Liver (tissue), 8 donors: ENCODE measurements at regions not wholly inside any gene's neighbourhood (a gene's known extent, or its start where the extent isn't known, plus 50 kb on each side); places are given as distances from the start of the nearest gene placed in this dataset.

Source experiments
- DNase-seq: peaks from one replicate; pipeline ENCODE4 v3.0.0-alpha.2; 2017; ENCODE audit warnings: low spot score
- H3K27ac ChIP-seq, 2 donors: one replicate each; pipeline ENCODE4 v1.7.0; 2013; ENCODE audit warnings: inconsistent platforms in 2 of 2, low read length in 2 of 2, control low read depth in 1 of 2, low read depth in 1 of 2, mild to moderate bottlenecking in 1 of 2
- H3K27me3 ChIP-seq, 4 donors: one replicate each; pipeline versions ENCODE4 v1.6.1 to v1.7.0; 2013; ENCODE audit warnings: low read length in 3 of 4, inconsistent platforms in 1 of 4, mild to moderate bottlenecking in 1 of 4, moderate library complexity in 1 of 4; ENCODE audit not compliant: control insufficient read depth in 4 of 4, insufficient read depth in 4 of 4
- H3K36me3 ChIP-seq, 4 donors: one replicate each; pipeline versions ENCODE4 v1.6.1 to v1.7.0; 2013; ENCODE audit warnings: low read length in 3 of 4, mild to moderate bottlenecking in 3 of 4, low read depth in 1 of 4, moderate library complexity in 1 of 4; ENCODE audit not compliant: control insufficient read depth in 4 of 4, insufficient read depth in 3 of 4
- H3K4me1 ChIP-seq, 4 donors: one replicate each; pipeline versions ENCODE4 v1.6.1 to v1.7.0; 2013; ENCODE audit warnings: low read length in 3 of 4, mild to moderate bottlenecking in 3 of 4, moderate library complexity in 1 of 4; ENCODE audit not compliant: control insufficient read depth in 4 of 4, insufficient read depth in 4 of 4
- H3K4me3 ChIP-seq, 3 donors: one replicate each; pipeline versions ENCODE4 v1.6.1 to v1.7.0; 2013; ENCODE audit warnings: low read length in 3 of 3, control low read depth in 1 of 3, low read depth in 1 of 3, mild to moderate bottlenecking in 1 of 3
- H3K9ac ChIP-seq, 2 donors: one replicate each; pipeline ENCODE4 v1.7.0; 2013; ENCODE audit warnings: low read length in 2 of 2, mild to moderate bottlenecking in 2 of 2, moderate library complexity in 2 of 2, control low read depth in 1 of 2, low read depth in 1 of 2
- H3K9me3 ChIP-seq, 4 donors: one replicate each; pipeline versions ENCODE4 v1.6.1 to v1.7.0; 2013; ENCODE audit warnings: low read length in 3 of 4; ENCODE audit not compliant: control insufficient read depth in 4 of 4
- ATF3 ChIP-seq: IDR thresholded peaks from 2 replicates; pipeline ENCODE4 v1.6.1; 2016; ENCODE audit warnings: antibody characterized with exemption
- CTCF ChIP-seq: fragments of 150-350 bp; IDR thresholded peaks from 2 replicates; pipeline ENCODE4 v1.5.1; 2017; ENCODE audit warnings: improper control_type of control experiment, low read depth, low read length; ENCODE audit not compliant: missing input control
- EGR1 ChIP-seq, 2 donors: IDR thresholded peaks; 2 replicates each; pipeline ENCODE4 v1.6.1; 2016 to 2018; ENCODE audit warnings: antibody characterized with exemption in 2 of 2, low read depth in 2 of 2
- FOXA1 ChIP-seq: IDR thresholded peaks from 2 replicates; pipeline ENCODE4 v1.6.1; 2016; ENCODE audit warnings: antibody characterized with exemption
- FOXA2 ChIP-seq: IDR thresholded peaks from 2 replicates; pipeline ENCODE4 v1.6.1; 2016; ENCODE audit warnings: antibody characterized with exemption
- GABPA ChIP-seq, 2 donors: IDR thresholded peaks in 1 of 2; conservative IDR thresholded peaks in 1 of 2; 2 replicates each; pipeline ENCODE4 v1.6.1; 2016; ENCODE audit warnings: antibody characterized with exemption in 2 of 2, mild to moderate bottlenecking in 1 of 2, moderate library complexity in 1 of 2
- HNF4A ChIP-seq, 2 donors: conservative IDR thresholded peaks; 2 replicates each; pipeline ENCODE4 v1.6.1; 2016; ENCODE audit warnings: antibody characterized with exemption in 2 of 2, mild to moderate bottlenecking in 2 of 2
- HNF4G ChIP-seq: IDR thresholded peaks from 2 replicates; pipeline ENCODE4 v1.6.1; 2016; ENCODE audit warnings: antibody characterized with exemption
- MAX ChIP-seq: IDR thresholded peaks from 2 replicates; pipeline ENCODE4 v1.6.1; 2016; ENCODE audit warnings: antibody characterized with exemption
- NR2F2 ChIP-seq: IDR thresholded peaks from 2 replicates; pipeline ENCODE4 v1.6.1; 2016; ENCODE audit warnings: antibody characterized with exemption
- RAD21 ChIP-seq, 2 donors: IDR thresholded peaks; 2 replicates each; pipeline ENCODE4 v1.6.1; 2016; ENCODE audit warnings: antibody characterized with exemption in 2 of 2, mild to moderate bottlenecking in 2 of 2
- REST ChIP-seq: IDR thresholded peaks from 2 replicates; pipeline ENCODE4 v1.6.1; 2016; ENCODE audit warnings: antibody characterized with exemption, mild to moderate bottlenecking
- RXRA ChIP-seq, 2 donors: IDR thresholded peaks; 2 replicates each; pipeline ENCODE4 v1.6.1; 2017 to 2018; ENCODE audit warnings: antibody characterized with exemption in 2 of 2, mild to moderate bottlenecking in 1 of 2
- SP1 ChIP-seq: IDR thresholded peaks from 2 replicates; pipeline ENCODE4 v1.6.1; 2018; ENCODE audit warnings: antibody characterized with exemption, mild to moderate bottlenecking
- YY1 ChIP-seq: IDR thresholded peaks from 2 replicates; pipeline ENCODE4 v1.6.1; 2016; ENCODE audit warnings: antibody characterized with exemption, mild to moderate bottlenecking
- ZBTB33 ChIP-seq: IDR thresholded peaks from 2 replicates; pipeline ENCODE4 v1.6.1; 2016; ENCODE audit warnings: antibody characterized with exemption
- WGBS: extraction: QIAGEN DNeasy Blood & Tissue Kit; methylation state at CpG from one replicate; pipeline ENCODE4 v1.1.7; 2013; 5-methylcytosine and 5-hydroxymethylcytosine counted together
- donor health status: healthy.
- donor health status: healthy.
- donor health status: healthy.
- donor health status: healthy.
- donor health status: healthy.

GRCh38 chr6:125665295-125665814 lies 84.1 kb upstream of the HEY2 start:
- no peaks in the 10 kb centered on the region for H3K9me3 ChIP-seq
- no peaks in the 10 kb centered on the region for H3K4me1 ChIP-seq
- no peak for TF ChIP-seq ZBTB33
- TF ChIP-seq HNF4A (conservative IDR thresholded peaks at IDR 0.05), result no peak
- no peak for TF ChIP-seq REST
- no peak for TF ChIP-seq MAX
- no peak for TF ChIP-seq RAD21 (IDR thresholded peaks at IDR 0.05)
- TF ChIP-seq NR2F2, result no peak
- no peak for TF ChIP-seq ATF3
- H3K27me3 ChIP-seq, result no peaks in the 10 kb centered on the region
- no peak overlapping the region for H3K9ac ChIP-seq
- H3K36me3 ChIP-seq, result no peaks in the 10 kb centered on the region
- no peak overlapping the region for H3K4me3 ChIP-seq
- no peak overlapping the region for H3K27ac ChIP-seq
- no peak for DNase-seq
- 88% methylated on average over 5 of the region's 5 CpGs for WGBS

- Histone ChIP-seq H3K36me3 (no peaks in the 10 kb centered on the region), H3K27ac (no peak overlapping the region), H3K9ac (no peak overlapping the region), H3K27me3 (no peaks in the 10 kb centered on the region), H3K9me3 (no peaks in the 10 kb centered on the region), H3K4me1 (no peaks in the 10 kb centered on the region), H3K4me3 (no peak overlapping the region)
- TF ChIP-seq RAD21 (IDR thresholded peaks at IDR 0.05) (no peak), HNF4A (conservative IDR thresholded peaks at IDR 0.05) (no peak), GABPA (IDR thresholded peaks at IDR 0.05 in 1 of 2, conservative IDR thresholded peaks at IDR 0.05 in 1 of 2) (no peak), EGR1 (IDR thresholded peaks at IDR 0.05; ENCODE audit: low read depth in 2 of 2) (no peak), YY1 (no peak), RXRA (IDR thresholded peaks at IDR 0.05) (no peak)
- 94% methylated on average over 6 of the region's 6 CpGs for WGBS
- no peak for DNase-seq
Measured at GRCh38 chr6:125667326-125667725, 82.1 kb upstream of the HEY2 start.

GRCh38 chr6:125668071-125668470 lies 81.4 kb upstream of the HEY2 start:
- H3K4me3 ChIP-seq, result no peak overlapping the region
- no peaks in the 10 kb centered on the region for H3K27me3 ChIP-seq
- 94% methylated on average over 8 of the region's 8 CpGs for WGBS
- no peaks in the 10 kb centered on the region for H3K9me3 ChIP-seq
- H3K27ac ChIP-seq, result no peak overlapping the region
- H3K36me3 ChIP-seq, result no peaks in the 10 kb centered on the region
- H3K9ac ChIP-seq, result no peak overlapping the region
- no peaks in the 10 kb centered on the region for H3K4me1 ChIP-seq
- no peak for DNase-seq
- TF ChIP-seq FOXA2, result no peak
- TF ChIP-seq MAX, result no peak
- TF ChIP-seq CTCF, result no peak
- TF ChIP-seq GABPA (IDR thresholded peaks at IDR 0.05 in 1 of 2, conservative IDR thresholded peaks at IDR 0.05 in 1 of 2), result no peak
- no peak for TF ChIP-seq EGR1 (IDR thresholded peaks at IDR 0.05; ENCODE audit: low read depth in 2 of 2)
- no peak for TF ChIP-seq ZBTB33
- TF ChIP-seq ATF3, result no peak
- TF ChIP-seq RXRA (IDR thresholded peaks at IDR 0.05), result no peak
- TF ChIP-seq NR2F2, result no peak
- TF ChIP-seq SP1, result no peak
- TF ChIP-seq HNF4G, result no peak
- TF ChIP-seq FOXA1, result no peak
- TF ChIP-seq YY1, result no peak
